ENCODE measurements at regions not wholly inside any gene's neighbourhood (a gene's known extent, or its start where the extent isn't known, plus 50 kb on each side); places are given as distances from the start of the nearest gene placed in this dataset.

DNA sequence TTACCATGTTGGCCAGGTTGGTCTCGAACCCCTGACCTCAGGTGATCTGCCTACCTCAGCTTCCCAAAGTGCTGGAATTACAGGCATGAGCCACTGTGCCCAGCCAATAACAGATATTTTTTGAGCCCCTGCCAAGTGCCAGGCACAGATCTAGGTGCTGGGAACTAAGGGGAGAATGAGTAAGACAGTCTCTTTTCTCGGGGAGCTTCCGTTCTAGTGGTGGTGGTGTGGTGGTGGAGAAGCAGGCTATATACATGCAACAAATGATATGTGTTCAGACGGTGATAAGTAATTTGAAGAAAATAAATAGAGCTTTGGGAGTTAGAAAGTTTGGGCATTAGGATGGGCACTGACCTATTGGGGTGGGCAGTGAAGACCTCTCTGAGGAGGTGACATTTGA, 76.7 kb upstream of the VKORC1L1 start:
- H3K18ac ChIP-seq (ENCODE audit: extremely low read depth, low read length) = no peak overlapping the region
- H4K5ac ChIP-seq (ENCODE audit: insufficient read length, low read depth, low read length) = no peak overlapping the region
- H3K9ac ChIP-seq (replicated peaks in 1 of 4; ENCODE audit: extremely low read depth in 1 of 4, low read depth in 3 of 4, low read length in 3 of 4) = no peak overlapping the region
- H2AFZ ChIP-seq (ENCODE audit: low read length) = no peak overlapping the region
- FAIRE-seq = no peak
- H3K56ac ChIP-seq (replicated peaks; ENCODE audit: insufficient read length, low read depth, low read length) = no peak overlapping the region
- no peak for DNase-seq (ENCODE audit: low read depth in 1 of 2, low spot score in 2 of 2)
- H2BK5ac ChIP-seq (ENCODE audit: low read depth, low read length) = no peak overlapping the region
- H2BK120ac ChIP-seq (replicated peaks; ENCODE audit: low read depth, low read length) = no peak overlapping the region
- H3K4ac ChIP-seq (replicated peaks; ENCODE audit: insufficient read length, low read depth, low read length) = no peak overlapping the region
- no peak overlapping the region for H2BK15ac ChIP-seq (ENCODE audit: low read length)
- H3K36me3 ChIP-seq (ENCODE audit: control insufficient read depth in 2 of 4, insufficient read depth in 4 of 4, low read length in 3 of 4) = no peaks in the 10 kb centered on the region
- H3K23ac ChIP-seq (ENCODE audit: insufficient read length) = no peak overlapping the region
- no peaks in the 10 kb centered on the region for H3K23me2 ChIP-seq (ENCODE audit: low read depth, low read length)
- H3K9me3 ChIP-seq (ENCODE audit: insufficient read depth in 2 of 2, low read depth in 1 of 2, low read length in 1 of 2) = no peaks in the 10 kb centered on the region
- no peak overlapping the region for H2BK20ac ChIP-seq (ENCODE audit: low read length)
- H3K4me2 ChIP-seq (ENCODE audit: insufficient read depth in 1 of 2, low read depth in 2 of 2, low read length in 2 of 2) = no peak overlapping the region
- no peaks in the 10 kb centered on the region; a peak in 1 of 7 replicates for H3K4me1 ChIP-seq (replicated peaks in 1 of 4; ENCODE audit: control insufficient read depth in 3 of 4, insufficient read depth in 4 of 4, low read length in 3 of 4)
- CTCF ChIA-PET (ENCODE audit: partially characterized antibody) = no interaction called here
- H3K79me1 ChIP-seq (ENCODE audit: low read depth, low read length) = no peaks in the 10 kb centered on the region
- no peak overlapping the region for H2BK12ac ChIP-seq (ENCODE audit: low read depth, low read length)
- POLR2A ChIA-PET (ENCODE audit: partially characterized antibody) = interaction anchor here (0.9 kb wide), 1 partner anchor 9 kb away, joined by 4 read pairs; no protein-coding TSS in a partner anchor
- no peak overlapping the region for H4K91ac ChIP-seq (replicated peaks; ENCODE audit: insufficient read length, low read length)
- no peaks in the 10 kb centered on the region for H3K79me2 ChIP-seq (ENCODE audit: control insufficient read depth in 1 of 2, insufficient read depth in 2 of 2, low read length in 2 of 2)
- WGBS, 2 experiments (ENCODE audit: extremely low coverage in 1 of 2, insufficient coverage in 1 of 2, insufficient read length in 1 of 2, insufficient replicate concordance in 2 of 2, low coverage in 1 of 2, low lambda C conversion rate in 2 of 2, missing lambda C conversion rate in 1 of 2) = 88% methylated on average over 4 of the region's 4 CpGs; no CpG with 5 or more reads in 1 of the 2 experiments
- H3K27ac ChIP-seq (ENCODE audit: low read depth, low read length) = no peak overlapping the region
- H4K8ac ChIP-seq (ENCODE audit: extremely low read depth, insufficient read depth, low read length) = no peak overlapping the region
- no peak overlapping the region for H2AK5ac ChIP-seq (ENCODE audit: low read depth, low read length)
- H3K14ac ChIP-seq (ENCODE audit: insufficient read length) = no peak overlapping the region
- no peaks in the 10 kb centered on the region for H4K20me1 ChIP-seq (replicated peaks in 1 of 2; ENCODE audit: control insufficient read depth in 1 of 2, insufficient read depth in 2 of 2, low read length in 2 of 2)
- no peaks in the 10 kb centered on the region for H3K27me3 ChIP-seq (replicated peaks in 1 of 4; ENCODE audit: control insufficient read depth in 3 of 4, extremely low read depth in 1 of 4, insufficient read depth in 3 of 4, low read length in 3 of 4)
- H3K4me3 ChIP-seq (ENCODE audit: extremely low read depth in 1 of 4, insufficient read depth in 2 of 4, low read depth in 3 of 4, low read length in 4 of 4) = no peak overlapping the region
- TF ChIP-seq ATF2 (IDR thresholded peaks at IDR 0.05; ENCODE audit: low read length) = no peak

Data from H1 (cell line).